HepG2 (cell line): ENCODE measurements at regions not wholly inside any gene's neighbourhood (a gene's known extent, or its start where the extent isn't known, plus 50 kb on each side); places are given as distances from the start of the nearest gene placed in this dataset.

Experiments used
- ATAC-seq: fragments of 200-7000 bp; cut with Tn5 transposase; 3 replicates; pipeline ENCODE4 v1.9.1; 2020; ENCODE audit warnings: mild to moderate bottlenecking, moderate library complexity
- BruUV-seq: library from RNA; stranded (reverse); fragments of 400-500 nt; replicated peaks from 2 replicates; lab custom pipeline; 2021; lab: Mats Ljungman, UMichigan
- CTCF ChIA-PET: fragments of 300-600 bp; formaldehyde crosslinking; extraction: SDS; loops from one replicate; lab custom pipeline; 2021; ENCODE audit warnings: low total read pairs, inconsistent platforms, low intra/inter-chr PET ratio; lab: Yijun Ruan, JAX
- POLR2A ChIA-PET: fragments of 350-600 bp; sonication (Branson Sonifier 250); formaldehyde crosslinking; loops from one replicate; lab custom pipeline; 2020; ENCODE audit warnings: antibody characterized with exemption, inconsistent platforms; lab: Yijun Ruan, JAX
- DNase-seq: peaks from one replicate; pipeline ENCODE4 v3.0.0-alpha.2; 2015; ENCODE audit warnings: low spot score
- FAIRE-seq: peaks from 3 replicates; lab custom pipeline; 2011; peaks lifted over from hg19 to GRCh38; lab: Jason Lieb, UNC
- H2AFZ ChIP-seq: one replicate; pipeline ENCODE4 v1.6.1; 2011; ENCODE audit warnings: low read length, inconsistent platforms
- H3K27ac ChIP-seq: fragments of 300-600 bp; 3 replicates; pipeline ENCODE4 v1.8.0; 2011; ENCODE audit warnings: mixed run types, mild to moderate bottlenecking, mixed read lengths, low read length, inconsistent platforms; ENCODE audit not compliant: insufficient read depth; ENCODE audit errors: extremely low read length
- H3K27me3 ChIP-seq, 2 experiments: fragments of 200-600 bp in 1 of 2; 2 replicates in 1 of 2; 3 replicates in 1 of 2; pipeline versions ENCODE4 v1.6.0 to v1.8.0; 2011; ENCODE audit warnings: low read length in 2 of 2, mild to moderate bottlenecking in 2 of 2, moderate library complexity in 2 of 2, inconsistent platforms in 1 of 2; ENCODE audit not compliant: insufficient read depth in 2 of 2, control insufficient read depth in 1 of 2
- H3K36me3 ChIP-seq, 2 experiments: fragments of 200-600 bp in 1 of 2; replicated peaks in 1 of 2; 2 replicates in 1 of 2; 3 replicates in 1 of 2; pipeline versions ENCODE4 v1.5.1 to v1.8.0; 2011; ENCODE audit warnings: low read length in 2 of 2, inconsistent platforms in 1 of 2; ENCODE audit not compliant: insufficient read depth in 2 of 2, control insufficient read depth in 1 of 2
- H3K4me1 ChIP-seq: 2 replicates; pipeline ENCODE4 v1.5.1; 2012; ENCODE audit warnings: low read length, inconsistent platforms; ENCODE audit not compliant: insufficient read depth
- H3K4me2 ChIP-seq: 2 replicates; pipeline ENCODE4 v1.6.0; 2011; ENCODE audit warnings: low read depth, low read length, inconsistent platforms
- H3K4me3 ChIP-seq, 3 experiments: fragments of 200-600 bp in 1 of 3; sonication (generic), shearing (Covaris generic) in 1 of 3; replicated peaks in 1 of 3; 2 replicates each; pipeline ENCODE4 v1.5.1; 2011 to 2016; ENCODE audit warnings: low read length in 3 of 3, inconsistent platforms in 2 of 3, low read depth in 2 of 3, mild to moderate bottlenecking in 2 of 3, control low read depth in 1 of 3, mixed read lengths in 1 of 3; ENCODE audit not compliant: insufficient read depth in 1 of 3
- H3K79me2 ChIP-seq: one replicate; pipeline ENCODE4 v1.6.1; 2011; ENCODE audit warnings: low read length, inconsistent platforms; ENCODE audit not compliant: insufficient read depth
- H3K9ac ChIP-seq: 2 replicates; pipeline ENCODE4 v1.6.0; 2011; ENCODE audit warnings: mild to moderate bottlenecking, low read depth, low read length, inconsistent platforms; ENCODE audit not compliant: insufficient read depth
- H3K9me3 ChIP-seq: 2 replicates; pipeline ENCODE4 v1.5.1; 2012; ENCODE audit warnings: mild to moderate bottlenecking, low read length
- H4K20me1 ChIP-seq: 2 replicates; pipeline ENCODE4 v1.6.0; 2011; ENCODE audit warnings: inconsistent platforms, mild to moderate bottlenecking, low read length, moderate library complexity; ENCODE audit not compliant: insufficient read depth
- AHR ChIP-seq: IDR thresholded peaks from 2 replicates; pipeline ENCODE4 v1.6.1; 2018; ENCODE audit warnings: missing genetic modification reagents, missing compliant biosample characterization
- CENPX ChIP-seq: sonication (generic); formaldehyde crosslinking; IDR thresholded peaks from 2 replicates; pipeline ENCODE4 v1.9.0; 2021; ENCODE audit warnings: mild to moderate bottlenecking, missing genetic modification reagents, moderate library complexity
- FOXO1 ChIP-seq: sonication (generic); formaldehyde crosslinking; IDR thresholded peaks from 2 replicates; pipeline ENCODE4 v1.4.0; 2020; ENCODE audit warnings: missing genetic modification reagents
- KDM6A ChIP-seq: IDR thresholded peaks from 2 replicates; pipeline ENCODE4 v1.6.1; 2016; ENCODE audit warnings: low read depth
- MXD4 ChIP-seq: IDR thresholded peaks from 2 replicates; pipeline ENCODE4 v1.6.1; 2016; ENCODE audit warnings: mild to moderate bottlenecking, missing biosample characterization, missing genetic modification reagents
- RCOR2 ChIP-seq: IDR thresholded peaks from 2 replicates; pipeline ENCODE4 v1.6.1; 2016; ENCODE audit warnings: missing biosample characterization, missing genetic modification reagents
- SRF ChIP-seq: IDR thresholded peaks from 2 replicates; pipeline ENCODE4 v1.6.1; 2011; ENCODE audit warnings: mild to moderate bottlenecking, low read depth, low read length, moderate library complexity
- TGIF2 ChIP-seq: IDR thresholded peaks from 2 replicates; pipeline ENCODE4 v1.6.1; 2016; ENCODE audit warnings: control low read depth, missing compliant biosample characterization
- ZFP90 ChIP-seq: sonication (generic); formaldehyde crosslinking; IDR thresholded peaks from 2 replicates; pipeline ENCODE4 v1.8.0; 2022; ENCODE audit warnings: missing genetic modification reagents, mild to moderate bottlenecking, inconsistent platforms, borderline replicate concordance
- ZNF224 ChIP-seq: sonication (generic); formaldehyde crosslinking; IDR thresholded peaks from 2 replicates; pipeline ENCODE4 v1.5.0; 2020; ENCODE audit warnings: mild to moderate bottlenecking, missing genetic modification reagents
- ZNF274 ChIP-seq: sonication (generic); formaldehyde crosslinking; IDR thresholded peaks from 2 replicates; pipeline ENCODE4 v1.5.1; 2020; ENCODE audit warnings: mild to moderate bottlenecking, missing genetic modification reagents
- ZNF350 ChIP-seq: sonication (generic); formaldehyde crosslinking; IDR thresholded peaks from 2 replicates; pipeline ENCODE4 v1.4.0; 2020; ENCODE audit warnings: mild to moderate bottlenecking, low read depth, missing genetic modification reagents, borderline replicate concordance
- WGBS: methylation state at CpG from one replicate; pipeline ENCODE4 v1.1.6; 2017; ENCODE audit warnings: low lambda C conversion rate; 5-methylcytosine and 5-hydroxymethylcytosine counted together
- in situ Hi-C: cut with HindIII; loops from 2 replicates; pipeline ENCODE4 v1.10.0; 2017; ENCODE audit warnings: low pct_unique_long_range_greater_than_20kb; ENCODE audit not compliant: extremely low pct_ligation_motif_present
- intact Hi-C: fragments of 100-400 bp; cut with micrococcal nuclease; formaldehyde crosslinking; loops from one replicate; pipeline ENCODE4 v1.10.0; 2022; ENCODE audit not compliant: unreplicated experiment
- TF ChIP-seq, protein P1 (sequence below): fragments of 450-650 bp; IDR thresholded peaks from 2 replicates; pipeline ENCODE4 v1.6.1; 2017; ENCODE audit warnings: mild to moderate bottlenecking

- ChIA-PET POLR2A (no interaction called here), CTCF (no interaction called here)
- peaks cover under 1% of the 10 kb centered on the region; the same call in 1 of the 2 replicates for H3K9me3 ChIP-seq
- intact Hi-C loops, result no loop called here
- no peak overlapping the region for H3K27ac ChIP-seq
- BruUV-seq, result no TSS peak
- H3K36me3 ChIP-seq, result no peaks in the 10 kb centered on the region
- DNase-seq (no peak), FAIRE-seq (no peak), ATAC-seq (no peak)
- H3K9ac ChIP-seq, result no peak overlapping the region
- no peaks in the 10 kb centered on the region for H4K20me1 ChIP-seq
- TF ChIP-seq MXD4 (CRISPR knock-in tag) (no peak), SRF (no peak), ZNF274 (no peak), ZFP90 (CRISPR knock-in tag) (no peak), KDM6A (no peak), AHR (CRISPR knock-in tag) (no peak), FOXO1 (no peak), CENPX (CRISPR knock-in tag) (no peak), ZNF224 (CRISPR knock-in tag) (no peak), RCOR2 (CRISPR knock-in tag) (no peak), TGIF2 (CRISPR knock-in tag) (no peak), ZNF350 (CRISPR knock-in tag) (no peak)
- TF ChIP-seq, protein P1, sequence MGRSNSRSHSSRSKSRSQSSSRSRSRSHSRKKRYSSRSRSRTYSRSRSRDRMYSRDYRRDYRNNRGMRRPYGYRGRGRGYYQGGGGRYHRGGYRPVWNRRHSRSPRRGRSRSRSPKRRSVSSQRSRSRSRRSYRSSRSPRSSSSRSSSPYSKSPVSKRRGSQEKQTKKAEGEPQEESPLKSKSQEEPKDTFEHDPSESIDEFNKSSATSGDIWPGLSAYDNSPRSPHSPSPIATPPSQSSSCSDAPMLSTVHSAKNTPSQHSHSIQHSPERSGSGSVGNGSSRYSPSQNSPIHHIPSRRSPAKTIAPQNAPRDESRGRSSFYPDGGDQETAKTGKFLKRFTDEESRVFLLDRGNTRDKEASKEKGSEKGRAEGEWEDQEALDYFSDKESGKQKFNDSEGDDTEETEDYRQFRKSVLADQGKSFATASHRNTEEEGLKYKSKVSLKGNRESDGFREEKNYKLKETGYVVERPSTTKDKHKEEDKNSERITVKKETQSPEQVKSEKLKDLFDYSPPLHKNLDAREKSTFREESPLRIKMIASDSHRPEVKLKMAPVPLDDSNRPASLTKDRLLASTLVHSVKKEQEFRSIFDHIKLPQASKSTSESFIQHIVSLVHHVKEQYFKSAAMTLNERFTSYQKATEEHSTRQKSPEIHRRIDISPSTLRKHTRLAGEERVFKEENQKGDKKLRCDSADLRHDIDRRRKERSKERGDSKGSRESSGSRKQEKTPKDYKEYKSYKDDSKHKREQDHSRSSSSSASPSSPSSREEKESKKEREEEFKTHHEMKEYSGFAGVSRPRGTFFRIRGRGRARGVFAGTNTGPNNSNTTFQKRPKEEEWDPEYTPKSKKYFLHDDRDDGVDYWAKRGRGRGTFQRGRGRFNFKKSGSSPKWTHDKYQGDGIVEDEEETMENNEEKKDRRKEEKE, result no peak
- H3K4me2 ChIP-seq, result no peak overlapping the region
- 0% methylated on average over 3 of the region's 3 CpGs for WGBS
- H3K27me3 ChIP-seq, result no peaks in the 10 kb centered on the region
- no peaks in the 10 kb centered on the region for H3K79me2 ChIP-seq
- no peak overlapping the region for H3K4me3 ChIP-seq
- no peaks in the 10 kb centered on the region for H3K4me1 ChIP-seq
- in situ Hi-C loops, result no loop called here
- H2AFZ ChIP-seq, result no peak overlapping the region
These were observed 171.5 kb downstream of the C7orf25 start for GRCh38 chr7:42740408-42740807.
